GM20000 (cell line): ENCODE measurements at regions not wholly inside any gene's neighbourhood (a gene's known extent, or its start where the extent isn't known, plus 50 kb on each side); places are given as distances from the start of the nearest gene placed in this dataset.
A peak's percentile ranks its signal among the peaks of the same experiment; 100 is the strongest.
"Not testable (repeated sequence)": the region's sequence is repeated elsewhere in the genome, so short reads cannot be mapped to it uniquely, and the experiment has no call there.

Experiments
- DNase-seq: peaks from one replicate; pipeline ENCODE4 v3.0.0; 2012; ENCODE audit warnings: low spot score
- CTCF ChIP-seq: IDR thresholded peaks from 2 replicates; pipeline ENCODE4 v1.5.1; 2012; ENCODE audit warnings: mild to moderate bottlenecking, control low read depth; ENCODE audit errors: extremely low read depth, missing control alignments

DNA sequence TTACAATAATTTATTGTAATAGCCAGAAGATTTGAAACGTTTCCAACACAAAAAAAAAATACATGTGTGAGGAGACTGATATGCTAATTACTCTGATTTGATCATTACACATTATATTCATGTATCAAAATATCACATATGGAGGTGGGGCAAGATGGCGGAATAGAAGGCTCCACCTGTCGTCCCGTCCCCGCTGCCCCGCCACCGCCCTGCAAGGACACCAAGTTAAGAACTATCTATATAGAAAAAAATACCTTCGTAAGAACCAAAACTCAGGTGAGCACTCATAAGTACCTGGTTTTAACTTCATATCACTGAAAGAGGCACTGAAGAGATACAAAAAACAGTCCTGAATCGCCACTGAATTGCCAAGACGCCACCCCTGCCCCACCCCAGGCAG is 60.9 kb upstream of the SCRG1 start:
- TF ChIP-seq CTCF, result no peak

GRCh38 chr4:173457893-173458292 is 59.0 kb upstream of the SCRG1 start:
- TF ChIP-seq CTCF, result no peak
- no peak for DNase-seq

More for the DNA sequence above, 60.9 kb upstream of the SCRG1 start:
- DNase-seq, result no peak

DNA sequence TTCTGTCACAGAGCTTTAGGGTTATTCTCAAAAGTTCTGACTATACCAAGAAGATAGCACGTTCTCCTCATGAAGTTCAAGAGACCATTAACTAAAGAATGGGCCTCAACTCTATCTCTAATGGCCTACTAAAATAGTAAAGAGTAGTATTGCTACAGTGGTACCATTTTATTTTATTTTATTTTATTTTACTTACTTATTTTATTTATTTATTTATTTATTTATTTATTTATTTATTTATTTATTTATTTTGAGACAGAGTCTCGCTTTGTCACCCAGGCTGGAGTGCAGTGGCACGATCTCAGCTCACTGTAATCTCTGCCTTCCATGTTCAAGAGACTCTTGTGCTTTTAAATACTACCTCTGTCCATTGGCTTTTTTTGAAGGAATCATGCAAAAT is 52.5 kb upstream of the SCRG1 start:
- DNase-seq, result not testable (repeated sequence)

GRCh38 chr4:173450281-173450680 is 51.4 kb upstream of the SCRG1 start:
- no peak for TF ChIP-seq CTCF
- no peak for DNase-seq

DNA sequence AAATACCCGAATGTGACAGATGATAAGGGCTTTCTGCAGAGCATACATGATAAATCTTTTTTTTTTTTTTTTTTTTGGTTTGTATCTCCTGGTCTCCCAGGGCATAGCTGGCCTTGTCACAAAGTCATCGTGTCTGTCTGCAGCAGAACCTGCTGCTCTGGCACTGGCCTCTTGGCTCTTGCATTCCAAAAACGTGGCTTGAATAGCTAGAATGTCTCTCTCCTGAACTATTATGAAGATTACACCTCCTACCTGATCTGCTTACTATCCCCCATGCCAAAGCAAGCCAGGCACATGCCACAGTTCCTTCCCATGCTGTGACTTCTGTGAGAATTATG is 50.4 kb upstream of the SCRG1 start:
- TF ChIP-seq CTCF, result no peak

DNA sequence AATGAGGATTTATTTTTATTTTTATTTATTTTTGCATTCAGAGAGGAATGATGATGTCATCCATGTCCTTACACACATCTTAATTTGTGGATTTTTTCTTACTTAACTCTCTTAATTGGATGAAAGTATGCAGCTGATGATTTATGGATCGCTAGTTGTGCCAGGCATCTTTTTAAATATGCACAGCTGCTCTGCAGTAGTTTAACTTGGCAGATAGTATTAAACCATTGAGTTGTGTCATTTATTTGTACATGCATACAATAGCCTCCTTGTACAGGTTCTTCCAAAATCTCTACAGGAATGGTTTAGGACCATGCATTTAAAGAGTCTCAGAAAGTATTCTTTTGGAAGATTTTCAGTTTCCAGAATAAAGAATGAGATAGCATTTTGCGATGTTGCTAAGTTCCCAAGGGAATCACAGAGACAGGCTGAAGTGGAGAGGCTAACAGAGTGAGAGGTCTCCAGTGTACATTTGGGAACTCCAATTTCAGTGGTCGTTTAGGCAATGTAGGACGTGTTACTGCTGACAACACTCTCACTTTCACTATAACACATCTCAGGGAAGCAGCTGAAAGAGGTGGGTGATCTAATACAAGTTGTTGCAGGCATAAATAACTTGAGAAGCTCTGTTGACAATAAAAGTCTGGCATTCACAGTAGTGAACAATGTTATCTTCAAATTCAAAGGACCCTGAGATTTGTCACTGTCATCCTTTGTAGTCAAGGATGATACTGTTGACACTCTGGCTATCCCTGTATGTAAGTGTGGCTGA is 49.9 kb upstream of the SCRG1 start:
- peak; percentile 22 for DNase-seq
- no peak for TF ChIP-seq CTCF

More for the DNA sequence above, 50.4 kb upstream of the SCRG1 start:
- DNase-seq, result no peak
